ENCODE measurements at regions not wholly inside any gene's neighbourhood (a gene's known extent, or its start where the extent isn't known, plus 50 kb on each side); places are given as distances from the start of the nearest gene placed in this dataset.

DNA sequence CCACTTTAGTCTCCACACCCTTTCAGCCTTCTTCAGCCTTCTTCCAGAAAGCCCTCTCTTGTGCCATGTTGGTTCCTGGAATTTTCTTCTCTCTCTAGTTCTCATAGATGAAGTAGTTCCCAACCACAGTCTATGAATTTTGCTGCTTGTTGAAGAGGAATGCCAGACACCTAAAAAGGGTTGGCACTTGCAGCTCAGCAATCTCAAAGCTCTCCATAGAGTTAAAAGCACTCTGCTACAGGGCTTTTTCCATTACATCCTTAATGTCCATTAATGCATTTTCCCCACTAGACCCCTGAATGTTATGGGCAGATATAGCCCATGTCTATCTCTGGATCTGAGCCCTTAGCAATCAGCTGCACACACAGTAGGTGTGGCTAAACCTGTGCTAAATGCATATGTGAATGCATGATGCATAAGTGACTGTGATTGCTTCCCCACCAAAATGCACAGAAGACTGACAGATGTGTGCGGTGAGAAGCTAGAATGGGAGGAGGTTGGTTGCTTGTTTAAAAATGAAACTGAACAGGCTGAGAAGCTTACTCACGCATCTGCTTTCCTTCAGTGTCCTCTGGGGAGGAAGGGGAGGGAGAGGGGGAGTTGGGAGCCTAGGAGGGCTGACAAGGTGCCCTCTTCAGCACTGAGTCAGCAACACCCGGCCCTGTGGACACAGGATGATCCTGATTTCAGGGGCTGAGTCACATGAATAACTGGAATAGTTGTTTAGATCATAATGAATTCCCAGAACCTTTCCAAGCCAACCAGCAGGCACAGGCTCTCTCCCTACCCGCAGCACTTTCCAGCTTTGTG lies 146.1 kb upstream of the FGGY start:
- peak; percentile 42 for DNase-seq (ENCODE audit: low spot score)

DNA sequence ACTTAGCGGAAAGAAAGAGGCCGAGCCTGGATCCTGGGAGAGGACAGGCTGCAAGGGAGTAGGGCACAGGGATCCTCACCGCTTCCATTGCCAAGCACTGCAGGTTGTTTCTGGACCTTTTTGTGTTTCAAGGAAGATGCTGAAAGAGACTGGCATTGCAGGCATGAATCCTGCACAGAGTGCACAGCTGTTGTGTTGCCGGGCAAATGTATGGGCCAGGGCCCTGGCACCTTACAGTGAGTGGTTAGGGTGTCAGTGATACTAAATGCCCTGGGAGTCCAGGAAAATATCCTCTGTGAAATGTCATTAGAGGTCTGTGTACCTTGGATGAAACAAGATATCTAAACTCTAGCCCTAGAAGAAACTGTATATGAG lies 145.5 kb upstream of the FGGY start:
- DNase-seq (ENCODE audit: low spot score): no peak

DNA sequence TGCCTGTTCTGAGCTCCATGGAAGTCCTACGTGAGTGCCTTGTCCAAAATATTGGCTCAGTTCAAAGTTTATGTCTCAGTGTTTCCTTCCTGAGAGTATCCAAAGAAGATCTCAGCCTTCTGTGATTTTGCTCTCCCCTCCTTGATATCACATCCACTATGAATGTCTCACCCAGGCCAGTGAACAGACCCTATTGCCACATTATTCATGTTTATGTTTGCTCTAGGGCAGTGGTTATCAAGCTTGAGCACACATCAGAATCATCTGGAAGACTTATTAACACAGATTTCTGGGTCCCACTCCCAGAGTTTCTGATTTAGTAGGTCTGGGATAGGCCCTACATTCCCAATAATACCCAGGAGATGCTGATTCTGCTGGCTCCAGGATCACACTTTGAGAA lies 145.0 kb upstream of the FGGY start:
- no peak for DNase-seq (ENCODE audit: low spot score)

DNA sequence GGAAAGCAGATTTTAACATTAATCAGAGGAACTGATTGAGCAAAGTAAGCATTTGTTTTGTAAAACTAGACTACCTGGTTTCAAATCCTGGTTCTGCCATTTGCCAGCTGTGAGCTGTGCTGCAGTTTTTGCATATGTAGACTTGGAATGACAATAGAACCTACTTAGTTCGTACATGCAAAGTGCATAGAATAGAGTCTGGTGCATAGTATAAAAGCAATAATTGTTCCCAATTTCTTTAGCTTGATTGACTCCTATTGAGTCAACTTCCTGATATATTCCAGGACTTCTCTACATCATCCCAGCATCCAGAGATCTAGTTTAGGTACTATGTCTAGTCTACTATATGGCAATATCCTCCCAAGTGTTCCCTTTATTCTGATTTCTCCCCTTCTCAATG lies 144.4 kb upstream of the FGGY start:
- no peak for DNase-seq (ENCODE audit: low spot score)

DNA sequence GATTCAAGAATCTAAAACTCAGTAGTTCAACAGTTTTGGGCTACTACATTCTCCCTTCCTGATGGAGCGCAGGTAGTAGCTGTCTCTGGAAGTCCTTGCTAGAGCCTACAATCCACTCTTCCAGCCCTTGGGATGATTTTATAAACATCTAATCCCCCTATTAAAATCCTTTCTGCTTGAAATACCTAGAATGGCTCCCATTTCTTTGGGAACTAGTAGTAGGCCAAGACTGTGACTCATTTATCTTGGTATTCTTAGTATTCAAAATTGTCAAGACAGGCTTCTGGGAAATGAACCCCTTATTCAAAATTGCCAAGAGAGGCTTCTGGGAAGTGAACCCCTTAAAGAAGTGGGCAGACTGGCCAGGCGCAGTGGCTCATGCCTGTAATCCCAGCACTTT lies 142.5 kb upstream of the FGGY start:
- no peak for DNase-seq (ENCODE audit: low spot score)

DNA sequence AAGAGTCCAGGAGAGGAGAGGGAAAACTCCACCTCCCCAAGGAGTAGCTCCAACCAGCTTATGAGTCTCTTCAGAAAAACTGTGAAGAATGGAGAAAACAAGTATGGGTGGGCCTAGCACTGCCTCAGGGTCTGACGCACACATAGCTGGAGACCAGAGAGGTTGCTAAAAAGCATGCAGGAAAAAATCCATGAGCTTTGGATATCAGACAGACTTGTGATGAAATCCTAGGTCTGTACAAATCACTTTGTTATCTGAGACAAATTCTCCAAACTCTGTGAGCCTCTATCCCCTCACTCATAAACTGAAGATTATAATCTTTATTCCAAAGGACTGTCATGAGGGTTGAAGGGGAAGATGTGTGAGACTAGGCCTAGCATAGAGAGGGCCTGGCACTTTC lies 141.5 kb upstream of the FGGY start:
- no peak for DNase-seq (ENCODE audit: low spot score)

DNA sequence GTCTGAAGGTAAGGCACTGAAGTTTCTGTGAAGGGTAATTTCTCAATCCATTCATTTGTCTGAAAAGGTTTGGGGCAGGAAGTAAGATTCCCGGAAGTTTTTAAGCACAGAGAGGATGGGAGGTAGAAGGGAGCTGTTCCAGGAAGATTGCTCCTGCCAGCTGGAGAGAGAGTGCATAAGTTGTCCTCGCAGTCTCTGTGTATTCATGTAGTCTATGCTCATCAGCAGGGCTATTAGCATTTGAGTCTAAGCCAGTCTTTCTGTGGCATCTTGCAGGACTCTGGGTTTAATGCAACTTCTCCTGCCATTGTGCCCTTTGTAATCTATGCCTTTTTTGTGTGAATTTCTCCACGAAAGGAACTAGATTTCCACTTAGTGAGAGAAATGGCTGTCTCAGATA lies 140.8 kb upstream of the FGGY start:
- DNase-seq (ENCODE audit: low spot score): no peak

DNA sequence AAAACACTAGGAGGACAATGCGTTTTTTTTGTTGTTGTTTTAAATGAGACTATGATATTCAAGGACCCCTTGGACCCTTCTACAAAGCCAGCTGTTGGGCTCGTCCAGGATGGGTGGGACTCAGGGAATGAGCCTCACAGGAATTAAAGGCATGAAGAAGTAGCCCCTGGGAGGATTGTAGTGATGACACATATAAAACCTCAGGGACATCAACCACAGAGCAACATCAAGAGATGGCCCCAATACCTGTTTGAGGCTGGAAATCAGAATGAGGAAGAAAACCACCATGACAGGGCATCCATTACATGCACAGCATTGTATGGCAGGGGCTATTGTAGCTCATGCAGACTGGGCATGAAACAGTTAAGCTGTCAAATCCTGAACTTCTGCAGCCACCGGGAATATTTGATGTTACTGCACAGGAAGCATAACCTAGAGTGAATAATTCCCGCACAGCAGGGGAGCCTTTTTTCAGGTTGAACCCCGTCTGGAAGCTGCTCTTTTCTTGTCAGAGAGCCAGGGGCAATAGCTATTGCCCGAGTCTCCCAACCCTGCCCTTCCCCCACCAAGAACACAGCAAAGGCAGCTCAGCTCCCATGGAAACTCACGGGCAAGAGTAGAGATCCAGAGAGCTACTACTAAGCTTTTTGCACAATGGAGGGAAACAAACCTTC lies 140.2 kb upstream of the FGGY start:
- DNase-seq (ENCODE audit: low spot score): no peak

DNA sequence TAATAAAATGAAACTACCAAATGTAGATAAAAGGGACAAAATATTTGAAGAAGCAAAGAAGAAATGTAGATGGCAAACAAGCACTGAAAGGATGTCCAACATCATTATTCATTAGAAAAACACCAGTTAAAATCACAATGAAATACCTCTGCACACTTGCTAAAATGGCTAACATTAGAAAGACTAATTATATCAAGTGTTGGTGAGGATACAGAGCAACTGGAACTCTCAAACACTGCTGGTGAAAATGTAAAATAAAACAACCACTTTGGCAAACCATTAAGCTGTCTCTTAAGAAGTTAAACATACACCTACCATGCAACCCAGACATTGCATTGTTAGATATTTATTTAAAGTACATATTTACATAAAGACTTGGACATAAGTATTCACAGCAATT lies 138.6 kb upstream of the FGGY start:
- DNase-seq (ENCODE audit: low spot score): no peak

DNA sequence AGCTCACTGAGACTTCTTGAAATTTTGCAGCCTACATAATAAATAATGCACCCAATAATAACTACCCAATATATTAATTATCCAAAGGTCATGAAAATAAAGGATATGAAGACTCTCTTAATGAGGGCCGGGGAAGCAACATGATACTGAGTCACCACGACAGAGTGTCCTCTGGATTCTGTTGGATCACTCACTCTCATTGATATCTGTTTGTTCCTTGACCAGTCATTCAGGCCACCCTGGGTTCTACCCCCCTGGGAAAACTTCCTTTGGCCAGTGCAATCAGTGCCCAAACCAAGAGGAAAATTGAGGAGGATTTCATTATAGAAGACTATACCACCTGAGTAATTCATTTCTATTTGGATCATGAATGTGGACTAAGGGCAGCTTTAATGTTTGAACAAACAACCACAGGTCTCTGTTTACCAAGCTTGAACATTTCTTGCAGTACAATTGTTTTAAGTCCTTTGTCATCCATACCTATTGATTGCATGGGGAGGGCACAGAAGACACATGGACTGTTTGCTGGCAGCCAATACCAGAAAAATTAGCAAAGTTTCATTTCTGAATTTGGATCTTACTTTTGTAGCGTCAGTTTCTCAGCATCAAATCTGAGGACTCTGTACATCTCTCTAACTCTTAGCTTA lies 137.2 kb upstream of the FGGY start:
- no peak for DNase-seq (ENCODE audit: low spot score)

DNA sequence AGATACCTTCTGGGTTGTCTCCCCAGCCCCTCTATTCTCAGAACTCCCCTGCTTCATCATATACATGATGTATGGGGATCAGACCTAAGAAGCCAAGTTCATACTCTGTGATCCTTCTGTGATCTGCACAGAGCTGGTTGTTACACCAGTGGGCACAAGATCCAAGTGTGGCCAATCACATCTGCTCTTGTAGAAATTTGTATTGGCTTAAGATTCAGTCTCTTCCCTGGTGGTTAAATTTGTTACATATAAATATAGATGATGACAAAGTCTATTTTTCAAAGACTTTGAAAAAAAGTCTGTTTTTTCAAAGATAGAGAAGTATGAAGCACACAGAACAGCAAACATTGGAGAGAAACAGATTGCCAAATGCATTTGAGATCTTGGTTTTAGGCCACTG lies 135.8 kb upstream of the FGGY start:
- no peak for DNase-seq (ENCODE audit: low spot score)

DNA sequence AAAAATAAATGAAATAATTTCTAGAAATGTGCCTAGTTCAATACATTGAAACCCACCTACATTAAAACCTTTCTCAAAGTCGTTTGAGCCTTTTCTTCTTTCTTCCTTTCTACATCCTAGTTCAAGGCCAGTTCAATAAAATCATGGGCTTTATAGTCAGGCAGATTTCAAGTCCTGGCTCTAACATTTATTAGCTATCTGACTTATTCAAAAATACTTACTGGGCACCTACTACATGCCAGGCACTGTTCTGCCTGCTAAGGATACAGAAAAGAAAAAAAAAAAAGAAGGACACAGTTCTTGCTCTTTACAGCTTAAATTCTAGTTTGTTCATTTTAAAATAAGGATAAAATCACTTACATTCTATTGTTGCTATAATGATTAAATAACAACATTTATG lies 134.2 kb upstream of the FGGY start:
- DNase-seq (ENCODE audit: low spot score): no peak

DNA sequence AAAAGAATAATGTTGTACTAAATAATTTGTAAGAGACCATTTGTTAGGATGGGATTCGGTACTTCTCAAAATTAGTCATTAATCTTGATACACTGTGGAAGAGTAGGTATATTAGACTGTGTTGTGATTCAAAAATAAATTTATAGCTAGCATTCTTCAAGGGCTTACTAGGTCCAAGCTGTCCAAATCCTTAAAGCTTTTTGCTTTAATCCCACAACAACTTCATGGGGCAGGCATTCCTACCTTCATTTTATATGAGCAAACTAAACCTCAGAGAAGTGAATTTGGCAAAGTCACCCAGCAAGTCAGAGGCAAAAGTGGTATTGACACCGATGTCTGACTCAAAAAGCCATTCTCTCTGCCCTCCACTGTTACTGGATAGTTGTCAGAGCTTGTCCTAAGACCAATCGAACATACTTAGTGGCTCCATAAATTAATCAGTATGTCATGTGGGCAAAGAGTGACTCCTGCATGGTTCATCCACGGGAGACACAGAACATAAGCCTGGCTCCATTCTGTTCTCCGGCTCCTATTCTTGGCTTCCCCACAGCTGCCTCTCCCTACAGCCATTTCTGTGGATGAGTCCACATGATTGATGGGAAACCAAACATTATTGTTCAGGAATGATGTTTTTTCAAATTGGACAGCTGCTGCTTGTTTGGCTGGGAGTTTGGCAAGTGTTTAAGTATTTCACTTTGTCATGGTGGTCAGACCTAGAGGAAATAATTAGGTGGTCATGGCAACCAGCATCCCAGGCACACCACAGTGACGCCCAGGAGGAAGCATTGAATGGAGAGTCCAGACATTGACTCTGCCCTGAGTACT lies 133.4 kb upstream of the FGGY start:
- no peak for DNase-seq (ENCODE audit: low spot score)

DNA sequence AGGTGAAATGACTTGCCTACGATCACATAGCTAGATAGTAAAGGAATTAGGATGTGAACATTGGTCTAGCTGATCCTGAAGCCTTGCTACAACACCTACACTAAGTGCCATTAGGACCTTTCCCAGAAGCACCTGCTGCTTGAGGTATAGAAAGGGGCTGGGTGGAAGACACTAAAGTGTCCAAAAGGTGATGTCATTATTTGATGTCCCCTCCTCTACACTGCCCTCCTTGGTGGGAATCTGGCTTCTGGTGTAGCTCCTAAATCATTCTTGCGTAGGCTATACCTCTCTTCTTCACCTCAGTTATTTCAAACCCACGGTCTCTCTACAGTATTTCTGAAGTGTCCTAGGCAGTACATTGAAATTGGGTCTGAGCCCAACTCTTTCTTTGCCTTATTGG lies 132.5 kb upstream of the FGGY start:
- no peak for DNase-seq (ENCODE audit: low spot score)

DNA sequence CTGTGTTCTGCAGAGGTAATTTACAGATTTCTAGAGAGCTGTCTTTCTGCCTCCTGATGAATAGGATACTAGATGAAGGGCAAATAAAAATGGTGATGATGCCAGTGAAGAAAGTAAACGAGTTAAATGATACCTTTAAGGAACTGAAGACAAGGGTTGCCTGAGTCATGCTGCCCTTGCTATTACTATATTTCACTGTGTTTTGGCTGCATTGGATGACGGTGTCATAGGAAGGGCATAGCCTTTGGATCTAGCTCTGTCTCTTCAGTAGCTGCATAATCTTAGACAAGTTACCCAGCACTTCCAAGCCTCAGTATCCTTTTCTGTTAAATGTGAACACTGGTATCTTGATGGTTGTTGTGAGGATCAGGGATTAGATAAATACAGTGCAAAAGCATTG lies 131.5 kb upstream of the FGGY start:
- no peak for DNase-seq (ENCODE audit: low spot score)

DNA sequence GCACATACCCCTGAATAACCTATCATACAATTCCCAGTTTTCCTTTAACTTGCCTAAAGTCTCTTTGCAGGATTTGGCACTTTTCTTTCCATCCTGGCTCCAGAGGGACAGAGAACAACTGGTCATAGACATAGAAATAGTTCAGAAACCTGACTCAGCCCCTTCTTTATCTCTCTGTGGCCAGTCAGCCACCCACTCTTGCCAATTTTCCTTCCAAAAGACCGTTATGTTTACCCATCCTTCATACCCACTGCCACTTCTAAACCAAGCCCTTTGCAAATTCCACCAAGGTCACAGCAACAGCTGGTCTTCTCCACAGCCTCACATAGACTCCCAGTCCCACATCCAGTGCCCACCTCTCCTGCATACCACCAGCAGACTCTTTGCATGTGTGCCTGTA lies 127.2 kb upstream of the FGGY start:
- DNase-seq (ENCODE audit: low spot score): no peak

DNA sequence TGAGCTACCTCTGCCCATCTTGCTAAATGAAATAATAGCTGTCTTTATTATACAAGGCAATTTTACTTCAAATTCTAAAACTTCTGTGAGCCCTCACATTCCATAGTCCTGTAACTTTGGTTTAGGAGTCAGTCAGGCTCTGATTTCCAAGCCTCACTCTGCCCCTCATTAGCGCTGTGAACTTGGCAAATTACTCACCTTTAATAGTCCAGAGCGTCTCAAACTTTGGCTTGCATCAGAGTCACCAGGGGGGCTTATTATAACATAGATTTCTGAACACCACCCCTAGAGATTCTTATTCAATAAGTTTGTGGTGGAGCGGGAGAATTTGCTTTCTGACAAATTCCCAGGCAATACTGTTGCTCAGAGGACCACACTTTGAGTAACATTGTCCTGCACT lies 126.2 kb upstream of the FGGY start:
- no peak for DNase-seq (ENCODE audit: low spot score)

DNA sequence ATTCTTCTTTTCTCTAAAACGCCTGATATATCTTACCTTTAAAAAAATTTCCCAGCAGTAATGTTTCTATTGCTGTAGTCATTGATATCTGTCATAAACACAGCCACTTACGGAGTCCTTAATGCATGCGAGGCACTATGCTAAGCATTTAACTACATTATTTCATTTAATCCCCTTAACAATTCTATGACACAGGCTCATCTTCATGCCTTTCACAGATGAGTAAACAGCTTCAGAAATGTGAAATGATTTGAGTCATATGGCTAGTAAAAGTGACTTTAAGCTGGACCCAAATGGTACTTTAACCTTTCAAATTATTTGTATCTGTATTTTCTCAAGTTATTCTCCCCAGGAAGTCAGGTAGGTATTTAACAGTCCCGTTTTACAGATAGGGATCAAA lies 125.1 kb upstream of the FGGY start:
- DNase-seq (ENCODE audit: low spot score): no peak

DNA sequence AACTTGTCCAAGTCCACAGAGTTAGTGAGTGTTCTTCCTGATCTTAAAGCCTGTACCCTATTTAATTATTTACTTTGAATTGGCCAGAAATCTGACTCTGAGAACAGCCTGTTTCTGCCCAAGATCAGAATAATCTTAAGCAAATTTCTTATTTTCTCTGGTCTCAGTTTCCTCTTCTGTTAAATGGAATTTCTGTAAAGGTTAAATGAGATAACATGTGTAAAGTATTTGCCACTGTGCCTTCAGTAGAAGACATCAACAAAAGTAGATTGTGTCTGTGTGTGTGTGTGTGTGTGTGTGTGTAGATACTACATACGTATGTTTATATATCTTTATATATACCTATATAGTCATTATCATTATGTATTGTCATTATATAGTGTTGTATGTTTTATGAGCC lies 124.2 kb upstream of the FGGY start:
- DNase-seq (ENCODE audit: low spot score): no peak

DNA sequence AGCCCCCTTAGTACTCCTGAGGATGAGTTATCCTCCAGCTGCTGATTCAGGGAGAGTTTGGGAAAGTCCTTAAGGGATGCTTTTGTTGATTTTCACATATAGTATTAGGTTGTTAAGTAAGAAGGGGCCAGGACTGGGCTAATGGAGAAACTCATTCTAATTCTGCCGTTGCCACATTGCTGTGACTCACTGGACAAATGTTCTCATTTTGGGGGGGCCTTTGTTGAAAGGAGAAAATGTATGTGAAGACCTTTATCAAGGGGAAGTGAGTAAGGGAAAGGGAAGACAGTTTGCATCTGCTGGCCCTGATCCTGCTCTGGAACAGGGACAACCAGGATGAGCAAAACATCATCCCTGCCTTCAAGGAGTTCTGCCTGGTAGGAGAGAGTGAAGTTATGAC lies 123.2 kb upstream of the FGGY start:
- no peak for DNase-seq (ENCODE audit: low spot score)

DNA sequence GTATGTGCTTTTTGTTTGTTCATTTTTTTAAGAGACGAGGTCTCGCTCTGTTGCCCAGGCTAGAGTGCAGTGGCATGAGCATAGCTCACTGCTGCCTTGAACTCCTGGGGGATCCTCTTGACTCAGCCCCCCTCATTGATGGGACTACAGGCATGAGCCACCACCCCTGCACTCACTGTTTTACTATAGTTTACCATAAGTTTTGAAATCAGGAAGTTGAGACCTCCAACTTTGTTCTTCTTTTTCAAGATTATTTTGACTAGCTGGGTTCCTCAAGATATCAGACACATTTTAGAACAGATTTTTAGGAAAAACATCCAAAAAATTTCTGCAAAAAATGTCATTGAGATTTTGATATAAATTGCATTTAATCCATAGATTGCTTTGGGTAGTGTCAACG lies 120.4 kb upstream of the FGGY start:
- DNase-seq (ENCODE audit: low spot score): no peak

DNA sequence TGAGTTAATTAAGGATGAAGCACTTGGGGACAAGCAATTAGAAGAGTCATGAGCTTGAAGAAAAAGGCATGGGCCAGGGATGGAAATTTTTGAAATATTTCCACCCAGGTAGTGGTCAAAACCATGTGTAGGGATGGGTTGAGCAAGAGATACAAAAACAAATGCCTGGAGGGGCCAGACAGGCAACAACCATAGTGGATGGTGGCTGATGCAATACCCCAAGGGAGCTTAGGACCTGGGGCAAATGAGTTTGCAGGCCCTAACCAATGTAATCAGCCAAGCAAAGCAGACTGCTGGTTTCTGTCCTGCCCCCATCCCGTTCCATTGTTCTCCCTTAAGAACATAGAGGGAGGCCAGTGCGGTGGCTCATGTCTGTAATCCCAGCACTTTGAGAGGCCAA lies 119.1 kb upstream of the FGGY start:
- DNase-seq (ENCODE audit: low spot score): no peak
